DOHH2 (cell line): ENCODE measurements at regions not wholly inside any gene's neighbourhood (a gene's known extent, or its start where the extent isn't known, plus 50 kb on each side); places are given as distances from the start of the nearest gene placed in this dataset.

Experiments
- CTCF ChIP-seq: fragments of 200-600 bp; sonication (generic); IDR thresholded peaks from one replicate; pipeline ENCODE4 v1.5.1; 2014; ENCODE audit warnings: antibody characterized with exemption, mild to moderate bottlenecking, low read depth, low read length; ENCODE audit not compliant: poor library complexity, severe bottlenecking
- EZH2phosphoT487 ChIP-seq: fragments of 200-600 bp; sonication (generic); IDR thresholded peaks from 2 replicates; pipeline ENCODE4 v1.6.1; 2017; ENCODE audit warnings: borderline replicate concordance, mild to moderate bottlenecking, antibody characterized with exemption, low read length, moderate library complexity, mixed read lengths

GRCh38 chr2:58856100-58856499 lies 615.0 kb upstream of the FANCL start:
- no peak for TF ChIP-seq CTCF
- no peak for TF ChIP-seq EZH2phosphoT487
